Inflammatory macrophage treated with lipopolysaccharide for 4 hours (primary cell): ENCODE measurements at regions not wholly inside any gene's neighbourhood (a gene's known extent, or its start where the extent isn't known, plus 50 kb on each side); places are given as distances from the start of the nearest gene placed in this dataset.

ENCODE experiments used
- DNase-seq: peaks from one replicate; pipeline ENCODE4 v3.0.0-alpha.2; 2020

- DNase-seq = no peak
Measured at GRCh38 chr5:23579566-23579965, 72.2 kb downstream of the PRDM9 start.

DNA sequence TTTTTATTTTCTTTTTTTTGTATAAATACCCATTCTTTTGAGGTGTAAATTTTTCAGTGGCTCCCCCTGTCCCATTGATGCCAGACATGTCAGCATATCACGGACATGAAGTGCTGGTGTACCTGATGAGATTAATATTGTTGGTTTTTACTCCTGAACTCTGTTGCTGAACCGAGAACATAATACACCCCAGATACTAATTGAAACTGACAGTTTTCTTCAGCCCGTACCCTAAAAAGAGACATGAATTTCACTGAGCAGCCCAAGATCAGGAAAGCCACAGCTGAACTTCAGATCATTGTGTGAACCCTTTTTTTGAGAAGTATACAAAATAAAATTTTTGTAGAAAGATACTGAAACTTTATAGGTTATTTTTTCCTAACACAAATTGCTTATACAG lies 75.7 kb downstream of the PRDM9 start:
- DNase-seq = no peak

DNA sequence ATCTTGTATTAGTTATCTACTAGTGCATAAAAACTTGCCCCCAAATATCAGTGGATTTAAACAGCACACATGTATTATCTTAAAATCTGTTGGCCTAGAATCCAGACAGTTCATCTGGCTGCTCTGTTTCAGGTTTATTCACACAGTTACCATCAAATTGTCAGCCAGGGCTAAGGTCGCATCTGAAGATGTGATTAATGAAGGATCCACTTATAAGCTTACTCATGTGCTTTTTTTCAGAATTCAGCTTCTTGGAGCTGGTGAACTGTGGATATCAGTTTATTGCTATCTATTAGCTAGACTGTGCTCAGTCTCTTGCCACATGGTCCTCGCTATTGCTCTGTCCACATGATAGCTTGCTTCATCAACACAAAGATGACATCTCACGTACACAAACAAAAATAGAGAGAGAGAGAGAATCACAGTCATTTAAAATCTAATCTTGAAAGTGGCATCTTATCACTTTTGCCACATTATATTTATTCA lies 81.5 kb downstream of the PRDM9 start:
- DNase-seq = no peak

GRCh38 chr5:23591250-23591649 lies 83.8 kb downstream of the PRDM9 start:
- DNase-seq = no peak

DNA sequence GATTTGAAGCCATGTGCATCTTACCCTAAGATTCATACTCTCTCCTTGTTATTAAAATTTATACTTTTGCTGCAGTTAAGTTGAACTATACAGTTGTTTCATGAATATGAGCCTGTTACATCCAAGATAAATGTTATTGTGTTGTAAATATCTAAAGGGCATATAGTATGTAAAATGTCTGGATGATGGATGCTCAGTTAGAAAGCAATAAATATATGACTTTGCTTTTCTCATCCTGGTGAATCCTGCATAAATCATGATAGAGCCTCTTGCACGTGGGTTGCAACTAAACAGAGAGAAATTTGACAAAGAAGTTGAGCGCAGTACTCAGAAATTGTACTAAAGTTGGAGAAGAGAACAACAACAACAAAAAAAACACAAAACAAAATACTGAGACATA lies 99.5 kb downstream of the PRDM9 start:
- DNase-seq = no peak

DNA sequence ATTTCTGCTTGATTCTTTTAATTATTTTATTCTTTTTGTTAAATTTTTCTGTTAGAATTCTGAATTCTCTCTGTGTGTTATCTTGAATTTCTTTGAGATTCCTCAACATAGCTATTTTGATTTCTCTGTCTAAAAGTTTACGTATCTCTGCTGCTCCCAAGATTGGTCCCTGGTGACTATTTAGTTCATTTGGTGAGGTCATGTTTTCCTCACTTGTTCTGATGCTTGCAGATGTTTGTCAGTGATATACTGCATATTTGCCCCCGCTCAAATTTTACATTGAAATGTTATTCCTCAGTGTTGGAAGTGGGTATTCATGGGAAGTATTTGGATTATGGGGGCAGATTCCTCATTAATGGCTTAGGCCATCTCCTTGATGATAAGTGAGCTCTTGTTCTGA lies 105.3 kb downstream of the PRDM9 start:
- DNase-seq = no peak

DNA sequence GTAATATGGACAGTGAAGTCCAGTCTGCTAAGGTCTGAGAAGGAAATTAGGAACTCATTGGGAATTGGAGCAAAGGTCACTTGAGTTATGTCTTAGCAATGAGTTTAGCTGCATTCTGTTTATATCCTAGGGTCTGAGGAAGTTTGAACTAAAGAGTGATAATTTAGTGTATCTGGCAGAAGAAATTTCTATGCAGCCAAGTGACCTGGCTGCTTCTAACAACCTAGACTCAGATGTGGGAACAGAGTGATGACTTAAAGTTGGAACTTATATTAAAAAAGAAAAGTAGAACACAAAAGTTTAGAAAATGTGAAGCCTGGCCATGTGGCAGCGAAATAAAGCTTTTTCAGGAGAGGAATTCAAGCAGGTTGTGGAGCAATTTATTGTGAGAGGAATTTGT lies 106.2 kb downstream of the PRDM9 start:
- DNase-seq = no peak

GRCh38 chr5:23614422-23614821 lies 107.0 kb downstream of the PRDM9 start:
- DNase-seq = no peak

DNA sequence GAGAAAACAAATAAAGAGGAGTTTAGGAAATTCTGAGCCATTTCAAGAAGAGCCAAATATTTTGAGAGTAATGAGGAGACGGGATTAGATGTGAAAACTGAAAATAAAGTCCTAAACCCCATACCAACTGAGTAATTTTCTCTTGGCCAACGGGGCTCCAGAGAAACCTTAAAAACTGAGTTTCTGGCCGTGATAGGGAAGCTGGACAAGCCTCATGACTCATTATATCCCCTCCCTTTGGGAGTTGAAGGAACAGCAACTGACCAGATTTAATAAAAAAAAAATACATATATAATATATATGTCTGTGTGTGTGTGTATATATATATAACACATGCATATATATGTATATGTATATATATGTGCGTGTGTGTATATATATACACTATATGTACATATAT lies 119.6 kb downstream of the PRDM9 start:
- no peak for DNase-seq

GRCh38 chr5:23627976-23628375 lies 120.6 kb downstream of the PRDM9 start:
- no peak for DNase-seq

- no peak for DNase-seq
Measured at GRCh38 chr5:23629396-23629795, 122.0 kb downstream of the PRDM9 start.

DNA sequence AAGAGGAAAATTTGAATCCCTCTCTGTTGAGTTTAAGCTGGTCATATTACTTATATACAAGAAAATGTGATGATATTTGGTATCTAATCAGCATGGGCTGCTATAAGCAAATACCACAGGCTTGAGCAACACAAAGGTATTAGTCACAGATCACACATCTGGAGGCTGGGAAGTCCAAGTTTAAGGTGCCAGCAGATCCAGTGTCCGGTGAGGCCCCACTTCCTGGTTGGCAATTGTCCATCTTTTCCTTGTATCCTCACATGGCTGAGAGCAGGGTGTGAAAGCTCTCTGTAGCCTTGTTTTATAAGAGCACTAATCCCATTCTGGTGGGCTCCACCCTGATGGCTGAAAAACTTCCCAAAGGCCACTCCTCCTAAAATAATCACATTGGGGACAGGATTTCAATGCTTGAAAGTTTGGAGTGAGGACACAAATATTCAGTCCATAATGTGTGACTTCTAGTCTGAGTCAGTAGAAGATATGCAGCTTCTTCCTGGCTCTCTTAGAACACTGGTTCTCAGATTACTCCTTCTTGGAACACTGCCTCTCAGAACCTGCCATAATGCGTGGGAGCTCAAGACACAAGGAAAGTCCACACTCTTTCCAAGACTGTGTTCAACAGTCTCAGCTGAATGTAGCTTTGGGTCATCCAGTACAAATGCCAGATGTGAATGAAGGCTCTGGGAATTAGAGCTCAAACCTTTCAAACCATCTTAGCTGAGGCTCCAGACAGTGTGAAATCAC lies 124.1 kb downstream of the PRDM9 start:
- no peak for DNase-seq

DNA sequence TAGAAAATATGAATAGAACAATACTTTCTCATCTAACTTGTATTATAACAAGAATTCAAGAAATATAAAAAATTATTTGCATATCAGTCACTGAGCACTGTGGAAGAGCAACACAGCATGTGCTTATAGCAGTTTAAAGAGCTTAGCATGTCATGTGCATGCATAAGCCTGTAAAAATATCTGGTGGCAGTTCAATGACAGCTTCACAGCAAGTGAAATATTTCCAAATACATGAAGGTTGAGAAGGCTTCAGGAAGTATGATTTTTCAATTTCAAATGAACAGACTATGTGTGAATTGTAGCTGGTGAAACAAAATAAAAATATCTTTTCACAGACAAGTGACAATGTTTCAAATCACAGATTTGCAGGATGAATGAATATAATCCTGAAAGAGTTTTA lies 128.5 kb downstream of the PRDM9 start:
- no peak for DNase-seq

GRCh38 chr5:23639326-23639725 lies 131.9 kb downstream of the PRDM9 start:
- no peak for DNase-seq

GRCh38 chr5:23648656-23649055 lies 141.2 kb downstream of the PRDM9 start:
- DNase-seq = no peak

GRCh38 chr5:23649594-23649993 lies 142.2 kb downstream of the PRDM9 start:
- no peak for DNase-seq

- no peak for DNase-seq
Measured at GRCh38 chr5:23655674-23656073, 148.3 kb downstream of the PRDM9 start.

DNA sequence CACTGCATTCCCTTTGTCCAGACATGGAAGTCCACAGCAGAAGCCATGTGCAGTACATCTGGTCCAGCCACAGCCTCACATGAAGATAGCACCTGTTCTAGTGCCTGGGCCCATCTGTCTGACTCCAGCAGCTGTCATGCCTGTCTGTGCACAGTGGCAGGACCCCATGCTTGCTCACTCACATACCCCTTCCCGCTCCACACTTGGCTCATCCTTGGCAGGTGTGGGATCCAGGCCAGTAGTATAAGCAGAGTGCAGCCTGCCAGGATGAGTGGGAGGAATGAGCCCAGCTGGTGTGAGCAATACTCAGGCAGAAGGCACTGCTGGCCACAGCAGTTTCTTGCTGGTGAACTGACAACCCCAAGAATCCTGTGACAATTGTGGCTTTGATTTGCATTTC lies 168.0 kb downstream of the PRDM9 start:
- no peak for DNase-seq

- DNase-seq = no peak
Measured at GRCh38 chr5:23677996-23678395, 170.6 kb downstream of the PRDM9 start.

DNA sequence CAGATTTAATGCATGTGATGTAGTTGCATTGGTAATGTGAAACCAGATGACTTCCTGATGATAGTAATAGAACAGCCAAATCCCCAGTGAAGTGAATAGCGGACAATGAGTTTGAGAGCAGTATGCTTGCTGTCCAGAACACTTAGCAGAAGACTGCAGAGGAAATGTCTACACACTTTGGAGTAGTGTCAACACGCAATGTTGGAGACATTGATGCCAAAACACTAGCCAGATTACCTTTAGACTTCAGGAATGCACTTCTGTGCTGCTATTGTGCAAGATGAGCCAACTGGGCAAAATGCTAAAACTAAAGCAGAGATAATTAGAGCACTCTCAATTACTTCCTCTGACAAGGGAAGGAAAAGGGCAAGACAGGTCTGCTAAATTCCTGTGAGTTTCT lies 176.7 kb downstream of the PRDM9 start:
- no peak for DNase-seq

GRCh38 chr5:23703940-23704855 lies 196.8 kb downstream of the PRDM9 start:
- DNase-seq = no peak

DNA sequence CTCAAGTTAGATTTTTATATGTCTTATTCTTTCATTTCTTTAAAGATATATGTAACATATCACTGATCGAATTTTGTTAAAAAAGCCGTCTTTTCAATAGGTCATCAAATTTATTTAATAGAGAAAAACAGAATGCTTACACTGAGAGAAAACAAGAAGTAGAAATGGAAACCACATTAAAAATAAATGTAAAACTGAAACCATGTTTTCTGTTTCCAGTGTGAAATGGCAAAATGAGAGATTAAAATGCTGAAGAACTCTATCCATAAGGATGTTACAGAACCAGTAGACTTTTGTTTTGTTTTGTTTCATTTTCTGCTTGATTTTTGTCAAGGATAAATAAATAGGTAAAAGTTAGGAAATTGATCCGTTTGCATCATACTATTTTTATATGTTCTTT lies 210.1 kb downstream of the PRDM9 start:
- peak; percentile 34 for DNase-seq

DNA sequence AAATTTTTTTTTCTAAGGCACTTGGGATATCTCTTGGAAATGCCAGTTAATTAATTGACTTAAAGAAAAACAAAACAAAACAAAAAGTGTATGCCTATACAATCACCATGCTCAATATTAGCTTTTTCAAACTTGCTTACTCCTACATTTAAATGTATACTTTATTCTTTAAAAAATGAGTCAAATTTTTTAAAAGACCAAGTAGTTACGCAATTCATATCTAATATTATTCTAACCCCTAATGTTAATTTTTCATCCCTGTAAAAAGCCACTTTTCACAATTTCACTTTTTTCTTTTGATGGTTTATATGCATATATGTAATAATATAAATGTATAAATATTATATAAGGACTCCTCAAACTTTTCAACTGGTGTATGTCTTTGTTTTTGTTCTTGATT lies 211.2 kb downstream of the PRDM9 start:
- DNase-seq = no peak

GRCh38 chr5:23721336-23721735 lies 213.9 kb downstream of the PRDM9 start:
- no peak for DNase-seq
